Activated naive CD4-positive, alpha-beta T cell treated with anti-CD3 and anti-CD28 coated beads, Interleukin-2, amount 10 ng/mL, durations not matched to agents 7 days and 5 days (primary cell): ENCODE measurements at regions not wholly inside any gene's neighbourhood (a gene's known extent, or its start where the extent isn't known, plus 50 kb on each side); places are given as distances from the start of the nearest gene placed in this dataset.
"Not testable (repeated sequence)": the region's sequence is repeated elsewhere in the genome, so short reads cannot be mapped to it uniquely, and the experiment has no call there.

Experiments
- CTCF ChIA-PET: fragments of 350-600 bp; sonication (Branson Sonifier 250); formaldehyde crosslinking; loops from one replicate; lab custom pipeline; 2021; ENCODE audit warnings: antibody characterized with exemption; lab: Charles Lee
- DNase-seq: peaks from one replicate; pipeline ENCODE4 v3.0.0-alpha.2; 2020
- H3K27ac Mint-ChIP-seq: one replicate; pipeline ENCODE4 v1.8.0; 2021; ENCODE audit warnings: mild to moderate bottlenecking, moderate library complexity, mixed read lengths
- H3K27me3 Mint-ChIP-seq: one replicate; pipeline ENCODE4 v1.8.0; 2021; ENCODE audit warnings: mild to moderate bottlenecking, mixed read lengths
- H3K36me3 Mint-ChIP-seq: one replicate; pipeline ENCODE4 v1.8.0; 2021; ENCODE audit warnings: mixed read lengths
- H3K4me1 Mint-ChIP-seq: one replicate; pipeline ENCODE4 v1.8.0; 2021; ENCODE audit warnings: mixed read lengths
- H3K4me3 Mint-ChIP-seq: one replicate; pipeline ENCODE4 v1.8.0; 2021; ENCODE audit warnings: mild to moderate bottlenecking, moderate library complexity, mixed read lengths
- H3K9me3 Mint-ChIP-seq: one replicate; pipeline ENCODE4 v1.8.0; 2021; ENCODE audit warnings: mixed read lengths

GRCh38 chr3:118527514-118528044, 507.1 kb downstream of the IGSF11 start:
- Mint-ChIP-seq H3K27ac (no peak overlapping the region), H3K36me3 (no peaks in the 10 kb centered on the region), H3K9me3 (peaks cover 5% of the 10 kb centered on the region), H3K4me1 (no peaks in the 10 kb centered on the region), H3K27me3 (no peaks in the 10 kb centered on the region), H3K4me3 (no peak overlapping the region)
- no peak for DNase-seq
- CTCF ChIA-PET = no interaction called here

GRCh38 chr3:118529554-118529953, 505.1 kb downstream of the IGSF11 start:
- peaks cover 5% of the 10 kb centered on the region for H3K9me3 Mint-ChIP-seq
- no peaks in the 10 kb centered on the region for H3K27me3 Mint-ChIP-seq
- no peak overlapping the region for H3K27ac Mint-ChIP-seq
- no peak overlapping the region for H3K4me3 Mint-ChIP-seq
- CTCF ChIA-PET = no interaction called here
- no peaks in the 10 kb centered on the region for H3K4me1 Mint-ChIP-seq
- no peaks in the 10 kb centered on the region for H3K36me3 Mint-ChIP-seq
- no peak for DNase-seq

GRCh38 chr3:118530350-118530922, 504.2 kb downstream of the IGSF11 start:
- Mint-ChIP-seq H3K4me1 (no peaks in the 10 kb centered on the region), H3K27ac (no peak overlapping the region), H3K27me3 (no peaks in the 10 kb centered on the region), H3K9me3 (peaks cover 5% of the 10 kb centered on the region), H3K4me3 (no peak overlapping the region), H3K36me3 (no peaks in the 10 kb centered on the region)
- DNase-seq = no peak
- CTCF ChIA-PET = no interaction called here

- H3K4me3 Mint-ChIP-seq, H3K9me3 Mint-ChIP-seq, H3K27me3 Mint-ChIP-seq, H3K4me1 Mint-ChIP-seq, H3K27ac Mint-ChIP-seq, DNase-seq, H3K36me3 Mint-ChIP-seq, CTCF ChIA-PET: not testable (repeated sequence)
Measured at GRCh38 chr3:118530927-118531356, 503.7 kb downstream of the IGSF11 start.

GRCh38 chr3:118531816-118532215, 502.8 kb downstream of the IGSF11 start:
- H3K4me3 Mint-ChIP-seq = no peak overlapping the region
- no peaks in the 10 kb centered on the region for H3K27me3 Mint-ChIP-seq
- H3K36me3 Mint-ChIP-seq = no peaks in the 10 kb centered on the region
- no peak for DNase-seq
- H3K27ac Mint-ChIP-seq = no peak overlapping the region
- no peaks in the 10 kb centered on the region for H3K4me1 Mint-ChIP-seq
- CTCF ChIA-PET = no interaction called here
- no peaks in the 10 kb centered on the region for H3K9me3 Mint-ChIP-seq

- Mint-ChIP-seq H3K4me1 (no peaks in the 10 kb centered on the region), H3K36me3 (no peaks in the 10 kb centered on the region), H3K27ac (no peak overlapping the region), H3K4me3 (no peak overlapping the region), H3K9me3 (no peaks in the 10 kb centered on the region), H3K27me3 (no peaks in the 10 kb centered on the region)
- DNase-seq = no peak
- CTCF ChIA-PET = no interaction called here
Measured at GRCh38 chr3:118533676-118534075, 501.0 kb downstream of the IGSF11 start.

- no peaks in the 10 kb centered on the region for H3K36me3 Mint-ChIP-seq
- no peak overlapping the region for H3K27ac Mint-ChIP-seq
- H3K4me3 Mint-ChIP-seq = no peak overlapping the region
- H3K4me1 Mint-ChIP-seq = no peaks in the 10 kb centered on the region
- DNase-seq = no peak
- H3K27me3 Mint-ChIP-seq = no peaks in the 10 kb centered on the region
- CTCF ChIA-PET = no interaction called here
- H3K9me3 Mint-ChIP-seq = no peaks in the 10 kb centered on the region
Measured at GRCh38 chr3:118534519-118534918, 500.1 kb downstream of the IGSF11 start.

GRCh38 chr3:118536764-118537163, 497.9 kb downstream of the IGSF11 start:
- Mint-ChIP-seq H3K4me3 (no peak overlapping the region), H3K4me1 (no peaks in the 10 kb centered on the region), H3K9me3 (no peaks in the 10 kb centered on the region), H3K27me3 (no peaks in the 10 kb centered on the region), H3K36me3 (no peaks in the 10 kb centered on the region), H3K27ac (no peak overlapping the region)
- CTCF ChIA-PET = no interaction called here
- no peak for DNase-seq

GRCh38 chr3:118537454-118537853, 497.2 kb downstream of the IGSF11 start:
- no peaks in the 10 kb centered on the region for H3K27me3 Mint-ChIP-seq
- H3K27ac Mint-ChIP-seq = no peak overlapping the region
- CTCF ChIA-PET = no interaction called here
- no peak overlapping the region for H3K4me3 Mint-ChIP-seq
- no peaks in the 10 kb centered on the region for H3K36me3 Mint-ChIP-seq
- no peaks in the 10 kb centered on the region for H3K9me3 Mint-ChIP-seq
- H3K4me1 Mint-ChIP-seq = no peaks in the 10 kb centered on the region
- no peak for DNase-seq

- Mint-ChIP-seq H3K27me3 (no peaks in the 10 kb centered on the region), H3K36me3 (no peaks in the 10 kb centered on the region)
- CTCF ChIA-PET = no interaction called here
Measured at GRCh38 chr3:118538187-118538586, 496.5 kb downstream of the IGSF11 start.

GRCh38 chr3:118539820-118540447, 494.7 kb downstream of the IGSF11 start:
- H3K4me1 Mint-ChIP-seq, H3K4me3 Mint-ChIP-seq, H3K27me3 Mint-ChIP-seq, H3K36me3 Mint-ChIP-seq, H3K9me3 Mint-ChIP-seq, DNase-seq, CTCF ChIA-PET, H3K27ac Mint-ChIP-seq: not testable (repeated sequence)

More at GRCh38 chr3:118538187-118538586, 496.5 kb downstream of the IGSF11 start:
- H3K9me3 Mint-ChIP-seq = no peaks in the 10 kb centered on the region
- no peak overlapping the region for H3K4me3 Mint-ChIP-seq
- H3K27ac Mint-ChIP-seq = no peak overlapping the region
- H3K4me1 Mint-ChIP-seq = no peaks in the 10 kb centered on the region
- DNase-seq = no peak

GRCh38 chr3:118540448-118540821, 494.2 kb downstream of the IGSF11 start:
- H3K27ac Mint-ChIP-seq, DNase-seq, H3K9me3 Mint-ChIP-seq, H3K4me1 Mint-ChIP-seq, H3K4me3 Mint-ChIP-seq, CTCF ChIA-PET, H3K27me3 Mint-ChIP-seq, H3K36me3 Mint-ChIP-seq: not testable (repeated sequence)

GRCh38 chr3:118540826-118541225, 493.8 kb downstream of the IGSF11 start:
- H3K9me3 Mint-ChIP-seq = no peaks in the 10 kb centered on the region
- H3K36me3 Mint-ChIP-seq = no peaks in the 10 kb centered on the region
- H3K4me1 Mint-ChIP-seq = no peaks in the 10 kb centered on the region
- H3K27me3 Mint-ChIP-seq = no peaks in the 10 kb centered on the region
- CTCF ChIA-PET = no interaction called here
- no peak for DNase-seq
- H3K27ac Mint-ChIP-seq = no peak overlapping the region
- H3K4me3 Mint-ChIP-seq = no peak overlapping the region

GRCh38 chr3:118541796-118542195, 492.9 kb downstream of the IGSF11 start:
- no peaks in the 10 kb centered on the region for H3K4me1 Mint-ChIP-seq
- no peak overlapping the region for H3K27ac Mint-ChIP-seq
- CTCF ChIA-PET = no interaction called here
- DNase-seq = no peak
- H3K9me3 Mint-ChIP-seq = no peaks in the 10 kb centered on the region
- no peaks in the 10 kb centered on the region for H3K36me3 Mint-ChIP-seq
- no peak overlapping the region for H3K4me3 Mint-ChIP-seq
- no peaks in the 10 kb centered on the region for H3K27me3 Mint-ChIP-seq

GRCh38 chr3:118543832-118544231, 490.8 kb downstream of the IGSF11 start:
- DNase-seq = no peak
- H3K4me3 Mint-ChIP-seq = no peak overlapping the region
- H3K27ac Mint-ChIP-seq = no peak overlapping the region
- no peaks in the 10 kb centered on the region for H3K9me3 Mint-ChIP-seq
- no peaks in the 10 kb centered on the region for H3K36me3 Mint-ChIP-seq
- H3K4me1 Mint-ChIP-seq = no peaks in the 10 kb centered on the region
- H3K27me3 Mint-ChIP-seq = no peaks in the 10 kb centered on the region
- CTCF ChIA-PET = no interaction called here
